Fibroblast of skin of left biceps (primary cell): ENCODE measurements at regions not wholly inside any gene's neighbourhood (a gene's known extent, or its start where the extent isn't known, plus 50 kb on each side); places are given as distances from the start of the nearest gene placed in this dataset.

Source experiments
- DNase-seq, 2 experiments: peaks; one replicate each; pipeline ENCODE4 v3.0.0-alpha.2; 2013; ENCODE audit warnings: low read depth in 2 of 2

GRCh38 chr3:124576565-124577493 is 153.4 kb upstream of the UMPS start:
- DNase-seq: no peak

GRCh38 chr3:124577494-124578167 is 152.6 kb upstream of the UMPS start:
- no peak for DNase-seq

GRCh38 chr3:124579641-124580040 is 150.6 kb upstream of the UMPS start:
- DNase-seq: no peak

- DNase-seq: no peak
Measured at GRCh38 chr3:124582196-124582595, 148.1 kb upstream of the UMPS start.

- DNase-seq: no peak
Measured at GRCh38 chr3:124582621-124583395, 147.4 kb upstream of the UMPS start.

GRCh38 chr3:124584245-124584551 is 146.1 kb upstream of the UMPS start:
- DNase-seq: no peak

- no peak for DNase-seq
Measured at GRCh38 chr3:124584552-124585391, 145.5 kb upstream of the UMPS start.

GRCh38 chr3:124586126-124587052 is 143.9 kb upstream of the UMPS start:
- no peak for DNase-seq

- DNase-seq: no peak
Measured at GRCh38 chr3:124587053-124587408, 143.2 kb upstream of the UMPS start.

- DNase-seq: no peak
Measured at GRCh38 chr3:124588036-124588435, 142.2 kb upstream of the UMPS start.

- DNase-seq: no peak
Measured at GRCh38 chr3:124588794-124589193, 141.5 kb upstream of the UMPS start.

GRCh38 chr3:124591699-124592098 is 138.6 kb upstream of the UMPS start:
- no peak for DNase-seq

- no peak for DNase-seq
Measured at GRCh38 chr3:124592658-124593441, 137.4 kb upstream of the UMPS start.

GRCh38 chr3:124593442-124593829 is 136.8 kb upstream of the UMPS start:
- no peak for DNase-seq

- DNase-seq: no peak
Measured at GRCh38 chr3:124594581-124594980, 135.7 kb upstream of the UMPS start.

- DNase-seq: no peak
Measured at GRCh38 chr3:124597273-124597672, 133.0 kb upstream of the UMPS start.

GRCh38 chr3:124597979-124598378 is 132.3 kb upstream of the UMPS start:
- DNase-seq: no peak

- no peak for DNase-seq
Measured at GRCh38 chr3:124599147-124599765, 131.0 kb upstream of the UMPS start.
